ENCODE measurements at regions not wholly inside any gene's neighbourhood (a gene's known extent, or its start where the extent isn't known, plus 50 kb on each side); places are given as distances from the start of the nearest gene placed in this dataset.

DNA sequence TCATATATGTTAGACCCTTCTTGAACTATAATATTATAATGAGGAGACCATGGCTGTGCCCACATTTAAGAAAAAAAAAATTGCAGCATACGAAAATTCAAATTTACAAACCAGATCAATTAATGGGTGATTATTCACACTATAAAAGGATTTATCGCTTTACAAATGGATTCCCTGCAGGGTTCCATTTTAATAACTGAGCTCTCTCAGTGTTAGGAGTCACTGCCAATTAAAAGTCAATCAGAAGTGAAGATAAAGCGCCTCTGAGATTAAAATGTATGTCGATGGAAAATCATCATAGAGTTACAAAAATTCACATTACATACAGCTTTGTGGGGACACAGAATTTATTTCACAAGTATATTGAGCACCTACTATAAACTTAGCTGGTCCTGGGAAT, 66.6 kb upstream of the SMARCA2 start:
- no peak for DNase-seq (ENCODE audit: extremely low read depth in 1 of 11, low read depth in 9 of 11, low spot score in 4 of 11)

GRCh38 chr9:1951446-1951845, 63.7 kb upstream of the SMARCA2 start:
- no peak for DNase-seq (ENCODE audit: extremely low read depth in 1 of 11, low read depth in 9 of 11, low spot score in 4 of 11)

- DNase-seq (ENCODE audit: extremely low read depth in 1 of 11, low read depth in 9 of 11, low spot score in 4 of 11), result no peak
These were observed 63.1 kb upstream of the SMARCA2 start for GRCh38 chr9:1952001-1952400.

- DNase-seq (ENCODE audit: extremely low read depth in 1 of 11, low read depth in 9 of 11, low spot score in 4 of 11), result no peak
These were observed 60.9 kb upstream of the SMARCA2 start for GRCh38 chr9:1954238-1954637.

GRCh38 chr9:1956958-1957357, 58.2 kb upstream of the SMARCA2 start:
- no peak for DNase-seq (ENCODE audit: extremely low read depth in 1 of 11, low read depth in 9 of 11, low spot score in 4 of 11)

GRCh38 chr9:1957856-1958255, 57.3 kb upstream of the SMARCA2 start:
- no peak for DNase-seq (ENCODE audit: extremely low read depth in 1 of 11, low read depth in 9 of 11, low spot score in 4 of 11)

- DNase-seq (ENCODE audit: extremely low read depth in 1 of 11, low read depth in 9 of 11, low spot score in 4 of 11), result no peak
These were observed 55.8 kb upstream of the SMARCA2 start for GRCh38 chr9:1959371-1959770.

DNA sequence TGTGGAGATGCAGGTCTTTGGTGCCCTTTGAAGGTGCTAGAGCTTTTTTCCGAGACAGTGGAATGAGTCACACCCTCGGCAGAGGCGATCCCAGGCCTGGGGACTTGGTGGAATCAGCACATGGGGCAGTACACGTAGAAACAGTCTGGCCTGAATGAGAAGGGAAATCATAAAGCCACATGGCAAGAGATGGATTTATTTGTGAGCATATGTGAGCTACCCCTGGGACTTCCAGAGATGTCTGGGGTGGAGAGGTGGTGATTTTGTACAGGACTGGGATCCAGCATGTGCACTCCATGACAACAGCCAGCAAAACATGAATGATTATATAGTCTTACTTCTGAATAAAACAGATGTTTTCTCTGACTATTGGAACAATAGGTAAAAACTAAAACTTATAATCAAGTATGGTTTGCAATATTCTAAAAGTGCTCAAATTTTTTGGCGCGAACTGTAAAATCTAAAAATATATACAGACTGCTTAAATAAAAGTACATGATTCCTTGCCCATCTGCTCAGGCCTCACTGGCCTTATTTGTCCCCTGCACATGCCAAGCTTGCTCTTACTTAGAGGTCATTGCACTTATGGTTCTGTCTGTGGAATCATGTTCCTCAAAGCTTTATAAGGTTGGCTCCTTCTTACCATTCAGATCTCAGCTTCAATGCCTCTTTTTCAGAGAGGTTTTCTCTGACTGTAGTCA, 54.7 kb upstream of the SMARCA2 start:
- DNase-seq (ENCODE audit: extremely low read depth in 1 of 11, low read depth in 9 of 11, low spot score in 4 of 11), result no peak

GRCh38 chr9:1962122-1962521, 53.0 kb upstream of the SMARCA2 start:
- DNase-seq (ENCODE audit: extremely low read depth in 1 of 11, low read depth in 9 of 11, low spot score in 4 of 11), result peak in 9 of 11 donors; percentile 22 to 61 (median 56)

GRCh38 chr9:1962588-1963106, 52.5 kb upstream of the SMARCA2 start:
- DNase-seq (ENCODE audit: extremely low read depth in 1 of 11, low read depth in 9 of 11, low spot score in 4 of 11), result peak in 2 of 11 donors; percentile 22 to 31

- DNase-seq (ENCODE audit: extremely low read depth in 1 of 11, low read depth in 9 of 11, low spot score in 4 of 11), result no peak
These were observed 51.1 kb upstream of the SMARCA2 start for GRCh38 chr9:1964093-1964492.

All from renal cortex interstitium (tissue), 11 donors.